ENCODE measurements at regions not wholly inside any gene's neighbourhood (a gene's known extent, or its start where the extent isn't known, plus 50 kb on each side); places are given as distances from the start of the nearest gene placed in this dataset.

DNA sequence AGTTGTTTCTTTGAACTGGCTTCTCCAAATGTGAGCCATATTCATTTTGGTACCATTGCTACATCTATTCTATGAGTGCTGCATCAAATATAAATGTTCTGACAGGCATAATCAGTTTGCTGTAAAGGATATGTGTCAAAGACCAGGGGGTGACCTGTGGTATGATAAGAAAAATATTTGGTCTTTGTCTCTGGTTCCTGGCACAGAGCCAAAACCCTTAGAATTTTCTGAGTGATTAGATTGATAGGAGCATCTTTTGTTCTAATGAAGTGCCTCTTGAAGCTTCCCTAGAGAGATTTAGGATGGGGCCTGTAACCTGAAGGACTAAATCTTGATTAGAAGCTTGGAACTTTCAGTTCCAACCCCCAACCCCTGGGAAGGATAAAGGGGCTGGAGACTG is 256.3 kb downstream of the NNT start:
- no peak for TF ChIP-seq CTCF (conservative IDR thresholded peaks at IDR 0.05)
- Mint-ChIP-seq H3K27me3 (ENCODE audit: low read depth) (no peaks in the 10 kb centered on the region), H3K4me1 (peaks cover 17 to 22% of the 10 kb centered on the region in 2 experiments), H3K27ac (no peak overlapping the region), H3K9me3 (no peaks in the 10 kb centered on the region), H3K36me3 (ENCODE audit: insufficient read depth in 1 of 3, low read depth in 3 of 3) (no peaks in the 10 kb centered on the region), H3K4me3 (no peak overlapping the region)
- no peak overlapping the region for H3K27ac ChIP-seq (ENCODE audit: insufficient read length, low read depth, low read length)
- no peak overlapping the region for H3K4me2 ChIP-seq (ENCODE audit: insufficient read depth, insufficient read length, low read length)
- no peak overlapping the region for H3K9ac ChIP-seq (ENCODE audit: extremely low read depth, insufficient read length, low read length)
- no peak for DNase-seq
- H3K14ac ChIP-seq (ENCODE audit: insufficient read depth, low read length): no peak overlapping the region
- H2BK12ac ChIP-seq (ENCODE audit: insufficient read length, low read depth, low read length): no peak overlapping the region
- no peak overlapping the region for H3T11ph ChIP-seq (ENCODE audit: low read length)
- H4K5ac ChIP-seq (ENCODE audit: insufficient read length, low read depth, low read length): no peak overlapping the region
- no peak overlapping the region for H2AK5ac ChIP-seq (ENCODE audit: insufficient read length, low read length)
- H3K79me1 ChIP-seq (ENCODE audit: insufficient read depth, low read depth, low read length, poor library complexity, severe bottlenecking): no peaks in the 10 kb centered on the region
- H4K20me1 ChIP-seq (ENCODE audit: control insufficient read depth, insufficient read depth, insufficient read length): no peaks in the 10 kb centered on the region
- no peak overlapping the region for H4K91ac ChIP-seq (ENCODE audit: insufficient read length, low read depth, low read length)
- H3K27me3 ChIP-seq (ENCODE audit: insufficient read depth, low read length): no peaks in the 10 kb centered on the region
- no peaks in the 10 kb centered on the region for H3K23me2 ChIP-seq (ENCODE audit: insufficient read length, low read depth, low read length, poor library complexity, severe bottlenecking)
- no peak overlapping the region for H4K8ac ChIP-seq (replicated peaks; ENCODE audit: insufficient read length, low read depth, low read length)
- H3K56ac ChIP-seq (ENCODE audit: insufficient read length, low read depth, low read length): no peak overlapping the region
- no peak overlapping the region for H3K4ac ChIP-seq (ENCODE audit: low read depth, low read length)
- no peaks in the 10 kb centered on the region for H3K9me3 ChIP-seq (ENCODE audit: control insufficient read depth, low read depth, low read length)
- no peak overlapping the region for H2BK5ac ChIP-seq (ENCODE audit: insufficient read length, low read length)
- H2AFZ ChIP-seq (ENCODE audit: low read length): no peak overlapping the region
- no peak overlapping the region for H3K18ac ChIP-seq (ENCODE audit: insufficient read length, low read depth, low read length)
- no peaks in the 10 kb centered on the region; the same call in 1 of the 2 replicates for H3K4me1 ChIP-seq (ENCODE audit: insufficient read depth, low read length)
- no peak overlapping the region for H2BK120ac ChIP-seq (ENCODE audit: low read depth, low read length, poor library complexity, severe bottlenecking)
- H2BK15ac ChIP-seq (ENCODE audit: low read depth, low read length): no peak overlapping the region
- no peak overlapping the region for H3K23ac ChIP-seq (ENCODE audit: insufficient read length, low read depth, low read length)
- H3K79me2 ChIP-seq (ENCODE audit: insufficient read depth, low read length): no peaks in the 10 kb centered on the region
- H2BK20ac ChIP-seq (ENCODE audit: low read depth, low read length, poor library complexity, severe bottlenecking): no peak overlapping the region

Data from H9 (cell line).